Natural killer cell (primary cell): ENCODE measurements at regions not wholly inside any gene's neighbourhood (a gene's known extent, or its start where the extent isn't known, plus 50 kb on each side); places are given as distances from the start of the nearest gene placed in this dataset.

Source experiments
- ATAC-seq, 3 donors: fragments of 150-1000 bp in 2 of 3; fragments of 200-7000 bp in 1 of 3; cut with Tn5 transposase; 1 replicate in 1 of 3; 2 replicates in 2 of 3; pipeline ENCODE4 v1.10.0; 2021; ENCODE audit warnings: mild to moderate bottlenecking in 2 of 3, moderate library complexity in 2 of 3
- DNase-seq, 2 donors: peaks; one replicate each; pipeline versions ENCODE4 v3.0.0 to v3.0.0-alpha.2; 2013 to 2021; ENCODE audit warnings: mixed read lengths in 1 of 2
- H3K27ac ChIP-seq: one replicate; pipeline ENCODE4 v1.5.1; 2013; ENCODE audit warnings: mild to moderate bottlenecking, low read length
- H3K27me3 ChIP-seq: one replicate; pipeline ENCODE4 v1.6.1; 2013; ENCODE audit warnings: low read length; ENCODE audit not compliant: control insufficient read depth, insufficient read depth
- H3K36me3 ChIP-seq: one replicate; pipeline ENCODE4 v1.6.1; 2013; ENCODE audit warnings: low read length; ENCODE audit not compliant: control insufficient read depth, insufficient read depth
- H3K4me1 ChIP-seq: one replicate; pipeline ENCODE4 v1.6.1; 2013; ENCODE audit warnings: low read length; ENCODE audit not compliant: control insufficient read depth, insufficient read depth
- H3K4me3 ChIP-seq: one replicate; pipeline ENCODE4 v1.5.1; 2013; ENCODE audit warnings: low read length
- H3K9me3 ChIP-seq: one replicate; pipeline ENCODE4 v1.6.1; 2013; ENCODE audit warnings: low read length; ENCODE audit not compliant: control insufficient read depth, insufficient read depth
- H3K27ac Mint-ChIP-seq, 2 donors: one replicate each; pipeline ENCODE4 v1.8.0; 2022; ENCODE audit warnings: mild to moderate bottlenecking in 2 of 2, mixed read lengths in 2 of 2, moderate library complexity in 1 of 2
- H3K27me3 Mint-ChIP-seq, 2 donors: one replicate each; pipeline ENCODE4 v1.8.0; 2022; ENCODE audit warnings: low read depth in 2 of 2, mixed read lengths in 2 of 2
- H3K36me3 Mint-ChIP-seq: one replicate; pipeline ENCODE4 v1.8.0; 2022; ENCODE audit warnings: mixed read lengths
- H3K4me1 Mint-ChIP-seq, 2 donors: one replicate each; pipeline ENCODE4 v1.8.0; 2022; ENCODE audit warnings: mixed read lengths in 2 of 2
- H3K4me3 Mint-ChIP-seq: one replicate; pipeline ENCODE4 v1.8.0; 2022; ENCODE audit warnings: mild to moderate bottlenecking, moderate library complexity, mixed read lengths
- H3K9me3 Mint-ChIP-seq, 2 donors: one replicate each; pipeline ENCODE4 v1.8.0; 2022; ENCODE audit warnings: mixed read lengths in 2 of 2
- CTCF ChIP-seq: fragments of 200-600 bp; IDR thresholded peaks from one replicate; pipeline ENCODE4 v1.8.0; 2022; ENCODE audit warnings: antibody characterized with exemption
- WGBS: methylation state at CpG from one replicate; pipeline ENCODE4 v1.1.7; 2013; ENCODE audit warnings: missing lambda C conversion rate; ENCODE audit not compliant: insufficient coverage; 5-methylcytosine and 5-hydroxymethylcytosine counted together
- intact Hi-C: fragments of 100-400 bp; cut with micrococcal nuclease; formaldehyde crosslinking; loops from one replicate; pipeline ENCODE4 v1.14.2; 2022

- no peaks in the 10 kb centered on the region for H3K36me3 Mint-ChIP-seq
- H3K27me3 Mint-ChIP-seq, result peaks cover 25 to 41% of the 10 kb centered on the region in 2 donors
- Histone ChIP-seq H3K27me3 (no peaks in the 10 kb centered on the region), H3K36me3 (no peaks in the 10 kb centered on the region), H3K4me3 (no peak overlapping the region), H3K4me1 (no peaks in the 10 kb centered on the region), H3K27ac (no peak overlapping the region), H3K9me3 (no peaks in the 10 kb centered on the region)
- no peak for TF ChIP-seq CTCF
- ATAC-seq (no peak), DNase-seq (no peak)
- WGBS, result 100% methylated on average over 1 of the region's 3 CpGs
- intact Hi-C loops, result no loop called here
- H3K4me3 Mint-ChIP-seq, result no peak overlapping the region
- H3K9me3 Mint-ChIP-seq, result no peaks in the 10 kb centered on the region
- H3K4me1 Mint-ChIP-seq, result no peaks in the 10 kb centered on the region
- no peak overlapping the region for H3K27ac Mint-ChIP-seq
Measured at GRCh38 chr7:148492157-148492860, 98.3 kb upstream of the C7orf33 start.

GRCh38 chr7:148495605-148496004 lies 95.0 kb upstream of the C7orf33 start:
- no peak for DNase-seq
- WGBS, result 95% methylated on average over 4 of the region's 4 CpGs
- no peaks in the 10 kb centered on the region for H3K27me3 ChIP-seq

GRCh38 chr7:148500978-148501377 lies 89.6 kb upstream of the C7orf33 start:
- no peaks in the 10 kb centered on the region for H3K27me3 ChIP-seq
- H3K4me1 ChIP-seq, result no peaks in the 10 kb centered on the region
- H3K4me1 Mint-ChIP-seq, result peaks cover 0 to 5% of the 10 kb centered on the region in 2 donors
- TF ChIP-seq CTCF, result no peak
- no peaks in the 10 kb centered on the region for H3K36me3 Mint-ChIP-seq
- WGBS, result 84% methylated on average over 9 of the region's 9 CpGs
- no peaks in the 10 kb centered on the region for H3K9me3 Mint-ChIP-seq
- no peaks in the 10 kb centered on the region for H3K36me3 ChIP-seq
- no peak overlapping the region for H3K4me3 Mint-ChIP-seq
- no peaks in the 10 kb centered on the region for H3K9me3 ChIP-seq
- ATAC-seq, result no peak
- no peak for DNase-seq
- intact Hi-C loops, result no loop called here
- no peak overlapping the region for H3K27ac Mint-ChIP-seq
- no peak overlapping the region for H3K4me3 ChIP-seq
- no peak overlapping the region for H3K27ac ChIP-seq
- H3K27me3 Mint-ChIP-seq, result peaks cover 16 to 28% of the 10 kb centered on the region in 2 donors

More at GRCh38 chr7:148495605-148496004, 95.0 kb upstream of the C7orf33 start:
- no peaks in the 10 kb centered on the region for H3K4me1 ChIP-seq
- H3K27me3 Mint-ChIP-seq, result peaks cover 25 to 41% of the 10 kb centered on the region in 2 donors
- TF ChIP-seq CTCF, result no peak
- no peaks in the 10 kb centered on the region for H3K4me1 Mint-ChIP-seq
- H3K36me3 Mint-ChIP-seq, result no peaks in the 10 kb centered on the region
- intact Hi-C loops, result no loop called here
- H3K9me3 Mint-ChIP-seq, result no peaks in the 10 kb centered on the region
- no peak overlapping the region for H3K4me3 ChIP-seq
- H3K27ac ChIP-seq, result no peak overlapping the region
- ATAC-seq, result no peak
- H3K36me3 ChIP-seq, result no peaks in the 10 kb centered on the region
- no peaks in the 10 kb centered on the region for H3K9me3 ChIP-seq
- no peak overlapping the region for H3K4me3 Mint-ChIP-seq
- H3K27ac Mint-ChIP-seq, result no peak overlapping the region
